GM23338 (cell line): ENCODE measurements at regions not wholly inside any gene's neighbourhood (a gene's known extent, or its start where the extent isn't known, plus 50 kb on each side); places are given as distances from the start of the nearest gene placed in this dataset.

Source experiments
- ATAC-seq: fragments of 200-7000 bp; cut with Tn5 transposase; 3 replicates; pipeline ENCODE4 v1.9.1; 2020
- DNase-seq: peaks from one replicate; pipeline ENCODE4 v3.0.0-alpha.2; 2015; ENCODE audit warnings: low spot score
- H2AFZ ChIP-seq: fragments of 200-600 bp; sonication (generic); 2 replicates; pipeline ENCODE4 v1.8.0; 2016; ENCODE audit warnings: antibody characterized with exemption, mild to moderate bottlenecking, moderate library complexity
- H3F3A ChIP-seq: fragments of 200-600 bp; sonication (generic); replicated peaks from 2 replicates; pipeline ENCODE4 v1.8.0; 2017; ENCODE audit warnings: antibody characterized with exemption, mixed run types, low read depth
- H3K27ac ChIP-seq: fragments of 200-600 bp; sonication (generic); 2 replicates; pipeline ENCODE4 v1.6.1; 2016; ENCODE audit warnings: low read depth
- H3K27me3 ChIP-seq: fragments of 200-600 bp; sonication (generic); 2 replicates; pipeline ENCODE4 v1.8.0; 2016; ENCODE audit warnings: mild to moderate bottlenecking, mixed run types, moderate library complexity; ENCODE audit not compliant: insufficient read depth
- H3K36me3 ChIP-seq: fragments of 200-600 bp; sonication (generic); 2 replicates; pipeline ENCODE4 v1.8.0; 2016; ENCODE audit warnings: mild to moderate bottlenecking; ENCODE audit not compliant: insufficient read depth
- H3K4me1 ChIP-seq: fragments of 200-600 bp; sonication (generic); 2 replicates; pipeline ENCODE4 v1.8.0; 2016; ENCODE audit warnings: mild to moderate bottlenecking, moderate library complexity; ENCODE audit not compliant: insufficient read depth
- H3K4me2 ChIP-seq: fragments of 200-600 bp; sonication (generic); 2 replicates; pipeline ENCODE4 v1.7.1; 2017; ENCODE audit warnings: mixed run types
- H3K4me3 ChIP-seq: fragments of 200-600 bp; sonication (generic); 2 replicates; pipeline ENCODE4 v1.6.1; 2016; ENCODE audit warnings: mixed run types
- H3K79me2 ChIP-seq: fragments of 200-600 bp; sonication (generic); replicated peaks from 2 replicates; pipeline ENCODE4 v1.8.0; 2017; ENCODE audit warnings: mild to moderate bottlenecking; ENCODE audit not compliant: insufficient read depth
- H3K9me2 ChIP-seq: fragments of 200-600 bp; sonication (generic); 2 replicates; pipeline ENCODE4 v1.8.0; 2017; ENCODE audit not compliant: insufficient read depth
- H4K20me1 ChIP-seq: fragments of 200-600 bp; sonication (generic); replicated peaks from 2 replicates; pipeline ENCODE4 v1.8.0; 2017; ENCODE audit warnings: mild to moderate bottlenecking; ENCODE audit not compliant: insufficient read depth
- H3K27ac Mint-ChIP-seq: 2 replicates; pipeline ENCODE4 v1.8.0; 2020; ENCODE audit warnings: inconsistent platforms, mild to moderate bottlenecking, moderate library complexity, mixed read lengths
- H3K27me3 Mint-ChIP-seq: 3 replicates; pipeline ENCODE4 v1.8.0; 2022; ENCODE audit warnings: low read depth, mild to moderate bottlenecking, moderate library complexity, mixed read lengths, inconsistent platforms; ENCODE audit not compliant: insufficient read depth, poor library complexity
- H3K36me3 Mint-ChIP-seq: 3 replicates; pipeline ENCODE4 v1.8.0; 2021; ENCODE audit warnings: low read depth, mild to moderate bottlenecking, inconsistent platforms, moderate library complexity, mixed read lengths
- H3K4me1 Mint-ChIP-seq: 3 replicates; pipeline ENCODE4 v1.8.0; 2020; ENCODE audit warnings: mild to moderate bottlenecking, inconsistent platforms, mixed read lengths
- H3K4me3 Mint-ChIP-seq: 3 replicates; pipeline ENCODE4 v1.8.0; 2021; ENCODE audit warnings: moderate library complexity, mild to moderate bottlenecking, inconsistent platforms, mixed read lengths
- H3K9me3 Mint-ChIP-seq: 3 replicates; pipeline ENCODE4 v1.8.0; 2020; ENCODE audit warnings: moderate library complexity, mild to moderate bottlenecking, inconsistent platforms, mixed read lengths
- CREB1 ChIP-seq: fragments of 250-450 bp; sonication (Bioruptor Pico); IDR thresholded peaks from 2 replicates; pipeline ENCODE4 v1.5.0; 2020; ENCODE audit warnings: low read depth, mild to moderate bottlenecking, moderate library complexity
- CTCF ChIP-seq, 2 experiments: fragments of 200-600 bp in 1 of 2; sonication (generic) in 1 of 2; conservative IDR thresholded peaks; 2 replicates each; pipeline versions ENCODE4 v1.5.1 to v1.6.1; 2016 to 2017; ENCODE audit warnings: antibody characterized with exemption in 2 of 2, low read depth in 2 of 2, mild to moderate bottlenecking in 2 of 2, moderate library complexity in 1 of 2
- ETS1 ChIP-seq: IDR thresholded peaks from 2 replicates; pipeline ENCODE4 v1.6.1; 2016; ENCODE audit warnings: antibody characterized with exemption
- EZH2 ChIP-seq: fragments of 200-600 bp; sonication (generic); IDR thresholded peaks from one replicate; pipeline ENCODE4 v1.8.0; 2017; ENCODE audit warnings: antibody characterized with exemption, mild to moderate bottlenecking, low read depth; ENCODE audit not compliant: unreplicated experiment
- EZH2phosphoT487 ChIP-seq: fragments of 200-600 bp; sonication (generic); IDR thresholded peaks from one replicate; pipeline ENCODE4 v1.8.1; 2018; ENCODE audit warnings: antibody characterized with exemption; ENCODE audit not compliant: unreplicated experiment
- JUNB ChIP-seq: IDR thresholded peaks from one replicate; pipeline ENCODE4 v1.6.1; 2016; ENCODE audit warnings: antibody characterized with exemption; ENCODE audit not compliant: unreplicated experiment
- NANOG ChIP-seq: IDR thresholded peaks from 2 replicates; pipeline ENCODE4 v1.6.1; 2016; ENCODE audit warnings: antibody characterized with exemption, borderline replicate concordance
- POLR2AphosphoS5 ChIP-seq: IDR thresholded peaks from 2 replicates; pipeline ENCODE4 v1.6.1; 2016; ENCODE audit warnings: antibody characterized with exemption, low read depth
- REST ChIP-seq: IDR thresholded peaks from one replicate; pipeline ENCODE4 v1.6.1; 2018; ENCODE audit warnings: antibody characterized with exemption; ENCODE audit not compliant: unreplicated experiment
- ZNF114 ChIP-seq: fragments of 250-450 bp; sonication (Bioruptor Pico); IDR thresholded peaks from 2 replicates; pipeline ENCODE4 v1.5.0; 2020; ENCODE audit warnings: mild to moderate bottlenecking, moderate library complexity
- ZNF331 ChIP-seq: fragments of 250-450 bp; sonication (Bioruptor Pico); IDR thresholded peaks from 2 replicates; pipeline ENCODE4 v1.5.0; 2020; ENCODE audit warnings: low read depth, mild to moderate bottlenecking, moderate library complexity

GRCh38 chr3:137249311-137249940 lies 291.6 kb downstream of the IL20RB start:
- TF ChIP-seq ZNF331 (CRISPR knock-in tag) (no peak), EZH2 (no peak), POLR2AphosphoS5 (no peak), JUNB (no peak), CREB1 (CRISPR knock-in tag) (no peak), EZH2phosphoT487 (no peak), NANOG (no peak), REST (no peak), ZNF114 (CRISPR knock-in tag) (no peak)
- Mint-ChIP-seq H3K27me3 (no peaks in the 10 kb centered on the region), H3K4me3 (no peak overlapping the region), H3K36me3 (peaks cover 3% of the 10 kb centered on the region; the same call in 2 of the 3 replicates), H3K4me1 (no peaks in the 10 kb centered on the region), H3K9me3 (peaks cover 26% of the 10 kb centered on the region; the same call in 2 of the 3 replicates), H3K27ac (no peak overlapping the region)
- Histone ChIP-seq H3K4me1 (no peaks in the 10 kb centered on the region), H3K27me3 (no peaks in the 10 kb centered on the region), H3K4me2 (no peak overlapping the region), H3K36me3 (0 out of 2 replicates have a peak, but pooled peaks cover 3% of the 10 kb centered on the region), H3K9me2 (peaks cover 10% of the 10 kb centered on the region), H2AFZ (no peak overlapping the region), H3K27ac (no peak overlapping the region), H3K79me2 (no peaks in the 10 kb centered on the region), H3F3A (no peaks in the 10 kb centered on the region), H3K4me3 (no peak overlapping the region), H4K20me1 (no peaks in the 10 kb centered on the region)
- ATAC-seq = no peak
- DNase-seq = no peak

- Histone ChIP-seq H3K4me1 (no peaks in the 10 kb centered on the region), H3F3A (no peaks in the 10 kb centered on the region), H3K79me2 (no peaks in the 10 kb centered on the region), H3K4me3 (no peak overlapping the region), H3K9me2 (no peaks in the 10 kb centered on the region), H4K20me1 (no peaks in the 10 kb centered on the region), H2AFZ (no peak overlapping the region; the same call in 1 of the 2 replicates), H3K27ac (no peak overlapping the region), H3K4me2 (no peak overlapping the region), H3K36me3 (no peaks in the 10 kb centered on the region), H3K27me3 (no peaks in the 10 kb centered on the region)
- Mint-ChIP-seq H3K27me3 (peaks cover 3% of the 10 kb centered on the region), H3K4me3 (no peak overlapping the region), H3K9me3 (peaks cover 3% of the 10 kb centered on the region; the same call in 1 of the 3 replicates), H3K27ac (no peak overlapping the region), H3K4me1 (peaks cover 8% of the 10 kb centered on the region), H3K36me3 (no peaks in the 10 kb centered on the region)
- DNase-seq (no peak), ATAC-seq (no peak)
- TF ChIP-seq EZH2 (no peak), ETS1 (no peak), CTCF (conservative IDR thresholded peaks at IDR 0.05; ENCODE audit: low read depth in 2 of 2) (no peak), NANOG (no peak), POLR2AphosphoS5 (no peak), JUNB (no peak), REST (no peak), ZNF114 (CRISPR knock-in tag) (no peak), CREB1 (CRISPR knock-in tag) (no peak)
These were observed 301.3 kb downstream of the IL20RB start for GRCh38 chr3:137259089-137259488.
